ENCODE measurements at regions not wholly inside any gene's neighbourhood (a gene's known extent, or its start where the extent isn't known, plus 50 kb on each side); places are given as distances from the start of the nearest gene placed in this dataset.
"Not testable (repeated sequence)": the region's sequence is repeated elsewhere in the genome, so short reads cannot be mapped to it uniquely, and the experiment has no call there.

- DNase-seq = no peak
Observed at GRCh38 chr3:67941433-67942030, 287.1 kb upstream of the SUCLG2 start.

GRCh38 chr3:67940210-67940952 lies 286.0 kb upstream of the SUCLG2 start:
- no peak for DNase-seq

GRCh38 chr3:67937498-67938118 lies 283.2 kb upstream of the SUCLG2 start:
- no peak for DNase-seq

GRCh38 chr3:67930394-67930793 lies 276.0 kb upstream of the SUCLG2 start:
- not testable (repeated sequence) for DNase-seq

- DNase-seq = no peak
Observed at GRCh38 chr3:67923796-67924195, 269.4 kb upstream of the SUCLG2 start.

GRCh38 chr3:67920969-67921368 lies 266.6 kb upstream of the SUCLG2 start:
- DNase-seq = no peak

- no peak for DNase-seq
Observed at GRCh38 chr3:67920311-67920710, 265.9 kb upstream of the SUCLG2 start.

- DNase-seq = no peak
Observed at GRCh38 chr3:67916353-67916752, 261.9 kb upstream of the SUCLG2 start.

- DNase-seq = no peak
Observed at GRCh38 chr3:67907735-67908134, 253.3 kb upstream of the SUCLG2 start.

- no peak for DNase-seq
Observed at GRCh38 chr3:67906261-67906660, 251.8 kb upstream of the SUCLG2 start.

GRCh38 chr3:67901681-67902080 lies 247.3 kb upstream of the SUCLG2 start:
- DNase-seq = no peak

- no peak for DNase-seq
Observed at GRCh38 chr3:67898916-67899315, 244.5 kb upstream of the SUCLG2 start.

- DNase-seq = no peak
Observed at GRCh38 chr3:67897351-67898336, 243.2 kb upstream of the SUCLG2 start.

GRCh38 chr3:67896130-67896529 lies 241.7 kb upstream of the SUCLG2 start:
- no peak for DNase-seq

- no peak for DNase-seq
Observed at GRCh38 chr3:67894510-67894909, 240.1 kb upstream of the SUCLG2 start.

GRCh38 chr3:67884345-67884744 lies 229.9 kb upstream of the SUCLG2 start:
- DNase-seq = no peak

GRCh38 chr3:67883766-67884165 lies 229.4 kb upstream of the SUCLG2 start:
- no peak for DNase-seq

GRCh38 chr3:67882981-67883380 lies 228.6 kb upstream of the SUCLG2 start:
- no peak for DNase-seq

- DNase-seq = no peak
Observed at GRCh38 chr3:67876261-67876660, 221.8 kb upstream of the SUCLG2 start.

- no peak for DNase-seq
Observed at GRCh38 chr3:67875858-67876257, 221.4 kb upstream of the SUCLG2 start.

GRCh38 chr3:67875338-67875737 lies 220.9 kb upstream of the SUCLG2 start:
- DNase-seq = no peak

GRCh38 chr3:67870477-67870876 lies 216.1 kb upstream of the SUCLG2 start:
- no peak for DNase-seq

- no peak for DNase-seq
Observed at GRCh38 chr3:67866571-67866970, 212.2 kb upstream of the SUCLG2 start.

Measured in T-helper 9 cell (primary cell).